ENCODE measurements at regions not wholly inside any gene's neighbourhood (a gene's known extent, or its start where the extent isn't known, plus 50 kb on each side); places are given as distances from the start of the nearest gene placed in this dataset.

GRCh38 chr5:14060218-14060617, 82.9 kb upstream of the TRIO start:
- Histone ChIP-seq H4K20me1 (ENCODE audit: insufficient read depth, low read length) (no peaks in the 10 kb centered on the region), H3K27ac (ENCODE audit: low read depth, low read length) (no peak overlapping the region), H3K4me3 (ENCODE audit: insufficient read depth, low read length) (no peak overlapping the region), H3K27me3 (ENCODE audit: insufficient read depth, low read length) (no peaks in the 10 kb centered on the region), H3K4me1 (ENCODE audit: insufficient read depth, low read length) (peaks cover 24% of the 10 kb centered on the region), H3K4me2 (ENCODE audit: insufficient read depth, low read length) (no peak overlapping the region), H3K36me3 (ENCODE audit: insufficient read depth, low read length) (no peaks in the 10 kb centered on the region), H3K79me2 (ENCODE audit: insufficient read depth, low read length) (no peaks in the 10 kb centered on the region), H2AFZ (ENCODE audit: low read length) (no peak overlapping the region), H3K9me3 (ENCODE audit: low read depth, low read length) (no peaks in the 10 kb centered on the region)
- TF ChIP-seq CTCF (IDR thresholded peaks at IDR 0.05; ENCODE audit: extremely low read depth, low read depth, low read length) = no peak
- DNase-seq (ENCODE audit: insufficient read length, low spot score, missing footprints) = no peak

DNA sequence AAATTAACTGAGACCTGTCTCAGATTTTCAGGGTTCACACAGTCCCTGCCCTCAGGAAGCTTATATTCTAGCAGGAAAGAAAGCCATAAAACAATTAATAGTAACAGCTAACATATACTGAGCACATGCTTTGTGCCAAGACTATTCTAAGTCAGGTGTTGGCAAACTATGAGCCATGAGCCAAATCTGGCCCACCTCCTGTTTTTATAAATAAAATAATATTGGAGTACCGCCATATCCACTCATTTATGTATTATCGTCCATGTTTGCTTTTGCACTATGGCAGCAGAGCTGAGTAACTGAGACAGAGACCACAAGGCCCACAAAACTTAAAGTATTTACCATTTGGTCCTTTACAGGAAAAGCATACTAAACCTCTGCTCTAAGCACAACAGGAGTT, 83.3 kb upstream of the TRIO start:
- no peak for TF ChIP-seq CTCF (IDR thresholded peaks at IDR 0.05; ENCODE audit: extremely low read depth, low read depth, low read length)
- DNase-seq (ENCODE audit: insufficient read length, low spot score, missing footprints) = no peak
- no peaks in the 10 kb centered on the region for H3K79me2 ChIP-seq (ENCODE audit: insufficient read depth, low read length)

DNA sequence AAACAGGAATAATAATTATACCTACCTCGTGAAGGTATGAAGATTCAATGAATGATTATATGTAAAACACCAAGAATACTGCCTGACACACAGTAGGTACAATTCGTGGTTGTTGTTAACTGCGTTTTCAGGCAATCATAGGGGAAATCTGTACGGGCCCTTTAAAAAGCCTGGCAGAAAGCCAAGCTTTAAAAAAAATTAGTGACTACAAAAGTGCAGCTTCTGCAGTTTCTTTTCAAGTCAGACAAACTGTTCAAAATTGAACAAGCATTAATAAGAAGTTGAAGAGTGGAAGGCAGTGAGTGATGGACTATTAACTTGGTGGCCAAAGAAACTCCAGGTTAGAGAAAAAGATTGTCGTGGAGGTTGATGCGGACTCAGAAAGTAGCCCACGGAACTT, 85.9 kb upstream of the TRIO start:
- H4K20me1 ChIP-seq (ENCODE audit: insufficient read depth, low read length) = no peaks in the 10 kb centered on the region
- no peak overlapping the region for H3K4me2 ChIP-seq (ENCODE audit: insufficient read depth, low read length)
- H3K36me3 ChIP-seq (ENCODE audit: insufficient read depth, low read length) = no peaks in the 10 kb centered on the region
- no peaks in the 10 kb centered on the region for H3K9me3 ChIP-seq (ENCODE audit: low read depth, low read length)
- DNase-seq (ENCODE audit: insufficient read length, low spot score, missing footprints) = no peak
- TF ChIP-seq CTCF (IDR thresholded peaks at IDR 0.05; ENCODE audit: extremely low read depth, low read depth, low read length) = no peak
- H3K79me2 ChIP-seq (ENCODE audit: insufficient read depth, low read length) = no peaks in the 10 kb centered on the region
- peaks cover 20% of the 10 kb centered on the region for H3K4me1 ChIP-seq (ENCODE audit: insufficient read depth, low read length)
- no peak overlapping the region for H3K4me3 ChIP-seq (ENCODE audit: insufficient read depth, low read length)
- H2AFZ ChIP-seq (ENCODE audit: low read length) = no peak overlapping the region
- H3K27ac ChIP-seq (ENCODE audit: low read depth, low read length) = no peak overlapping the region
- H3K27me3 ChIP-seq (ENCODE audit: insufficient read depth, low read length) = no peaks in the 10 kb centered on the region

More for the DNA sequence above, 83.3 kb upstream of the TRIO start:
- Histone ChIP-seq H3K27ac (ENCODE audit: low read depth, low read length) (no peak overlapping the region), H4K20me1 (ENCODE audit: insufficient read depth, low read length) (no peaks in the 10 kb centered on the region), H2AFZ (ENCODE audit: low read length) (no peak overlapping the region), H3K4me2 (ENCODE audit: insufficient read depth, low read length) (no peak overlapping the region), H3K27me3 (ENCODE audit: insufficient read depth, low read length) (no peaks in the 10 kb centered on the region), H3K4me1 (ENCODE audit: insufficient read depth, low read length) (peaks cover 28% of the 10 kb centered on the region), H3K9me3 (ENCODE audit: low read depth, low read length) (no peaks in the 10 kb centered on the region), H3K36me3 (ENCODE audit: insufficient read depth, low read length) (no peaks in the 10 kb centered on the region), H3K4me3 (ENCODE audit: insufficient read depth, low read length) (no peak overlapping the region)

DNA sequence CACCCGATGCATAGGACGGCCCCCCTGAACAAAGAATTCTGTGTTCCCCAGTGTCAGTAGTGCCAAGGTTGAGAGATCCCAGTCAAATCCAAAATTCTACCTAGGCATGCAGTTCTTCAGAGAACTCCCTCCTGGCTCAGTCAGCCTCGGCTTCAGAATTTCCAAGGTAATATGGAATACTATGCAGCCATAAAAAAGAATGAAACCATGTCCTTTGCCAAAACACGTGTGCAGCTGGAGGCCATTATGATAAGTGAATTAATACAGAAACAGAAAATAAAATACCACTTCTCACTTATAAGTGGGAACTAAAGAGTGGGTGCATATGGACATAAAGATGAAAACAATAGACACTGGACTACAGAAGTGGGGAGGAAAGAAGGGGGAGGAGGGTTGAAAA, 87.1 kb upstream of the TRIO start:
- H3K27ac ChIP-seq (ENCODE audit: low read depth, low read length) = peak overlapping the region; percentile 61

More for the DNA sequence above, 87.1 kb upstream of the TRIO start:
- H3K27me3 ChIP-seq (ENCODE audit: insufficient read depth, low read length) = no peaks in the 10 kb centered on the region
- H3K79me2 ChIP-seq (ENCODE audit: insufficient read depth, low read length) = no peaks in the 10 kb centered on the region
- H3K36me3 ChIP-seq (ENCODE audit: insufficient read depth, low read length) = no peaks in the 10 kb centered on the region
- peak overlapping the region; percentile 62 for H3K4me2 ChIP-seq (ENCODE audit: insufficient read depth, low read length)
- no peak overlapping the region for H3K4me3 ChIP-seq (ENCODE audit: insufficient read depth, low read length)
- no peak overlapping the region for H2AFZ ChIP-seq (ENCODE audit: low read length)
- DNase-seq (ENCODE audit: insufficient read length, low spot score, missing footprints) = no peak
- no peaks in the 10 kb centered on the region for H3K9me3 ChIP-seq (ENCODE audit: low read depth, low read length)
- TF ChIP-seq CTCF (IDR thresholded peaks at IDR 0.05; ENCODE audit: extremely low read depth, low read depth, low read length) = no peak
- no peaks in the 10 kb centered on the region for H4K20me1 ChIP-seq (ENCODE audit: insufficient read depth, low read length)
- peaks cover 15% of the 10 kb centered on the region for H3K4me1 ChIP-seq (ENCODE audit: insufficient read depth, low read length)
